Right ventricle myocardium superior (tissue), 1 donor: ENCODE measurements at regions not wholly inside any gene's neighbourhood (a gene's known extent, or its start where the extent isn't known, plus 50 kb on each side); places are given as distances from the start of the nearest gene placed in this dataset.

ENCODE experiments used
- ATAC-seq: fragments of 200-7000 bp; cut with Tn5 transposase; one replicate; pipeline ENCODE4 v1.9.1; 2020; ENCODE audit warnings: mild to moderate bottlenecking; ENCODE audit not compliant: poor library complexity
- DNase-seq: peaks from one replicate; pipeline ENCODE4 v3.0.0-alpha.2; 2020
- intact Hi-C: fragments of 100-400 bp; cut with DNase I; formaldehyde crosslinking; loops from one replicate; pipeline ENCODE4 v1.11.2; 2022
- donor health status: DM: no; HTN: yes; CAD: no; lungs with severe emphysema.

DNA sequence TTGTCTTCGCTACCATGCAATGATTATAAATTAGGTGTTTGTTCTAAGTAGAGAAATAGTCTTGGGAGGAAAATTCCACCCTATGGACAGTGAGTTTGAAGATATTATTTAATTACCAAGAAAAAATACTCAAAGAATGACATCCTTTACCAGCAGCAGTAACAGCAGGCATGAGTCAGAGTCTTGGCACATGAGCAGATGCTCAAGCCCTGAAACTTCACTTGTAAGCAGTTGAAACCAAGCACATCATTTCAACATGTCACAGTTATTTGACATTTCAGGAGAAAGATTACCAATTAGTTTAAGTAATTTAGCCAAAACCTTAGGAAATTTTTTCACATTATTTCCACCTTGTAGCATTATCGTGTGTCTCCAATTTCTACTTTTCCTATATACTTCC is 99.2 kb downstream of the C12orf50 start:
- DNase-seq (no peak), ATAC-seq (no peak)
- intact Hi-C loops: no loop called here

DNA sequence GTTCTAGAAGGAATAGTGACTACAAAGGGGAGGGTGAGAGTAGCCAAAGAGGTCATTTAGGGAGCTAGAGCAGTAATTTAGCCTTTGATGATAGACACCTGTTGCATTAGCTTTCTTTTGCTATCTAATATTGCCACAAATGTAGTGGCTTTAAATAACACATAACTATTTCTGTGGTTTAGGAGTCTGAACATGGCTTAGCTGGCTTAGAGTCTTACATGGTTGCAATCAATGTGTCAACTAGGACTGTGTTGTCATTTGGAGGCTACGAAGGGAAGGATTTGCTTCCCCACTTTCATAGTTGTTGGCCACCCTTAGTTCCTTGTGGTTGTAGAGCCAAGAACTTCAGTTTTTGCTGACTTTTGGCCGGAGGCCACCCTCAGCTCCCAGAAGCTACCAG is 99.9 kb downstream of the C12orf50 start:
- ATAC-seq (no peak), DNase-seq (no peak)
- intact Hi-C loops: no loop called here

DNA sequence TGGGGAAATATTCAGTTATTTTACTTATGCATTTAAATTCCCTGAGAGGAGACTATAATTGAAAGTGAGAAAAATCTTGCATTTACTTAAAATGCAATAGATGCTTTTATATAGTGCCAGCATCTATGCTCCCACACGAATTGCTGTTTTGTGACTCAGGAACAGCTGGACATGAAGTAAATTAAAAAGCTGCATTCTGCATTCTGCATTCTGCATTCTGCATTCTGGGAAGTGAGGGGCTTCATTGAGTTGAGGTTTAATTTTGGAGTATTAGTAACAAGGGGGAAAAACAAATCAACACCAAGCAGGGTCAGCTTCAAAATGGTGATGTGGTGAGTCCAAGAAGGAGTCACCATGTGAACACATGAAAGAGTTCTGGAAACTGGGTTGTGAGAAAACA is 101.2 kb downstream of the C12orf50 start:
- ATAC-seq: no peak
- DNase-seq: no peak
- intact Hi-C loops: no loop called here

DNA sequence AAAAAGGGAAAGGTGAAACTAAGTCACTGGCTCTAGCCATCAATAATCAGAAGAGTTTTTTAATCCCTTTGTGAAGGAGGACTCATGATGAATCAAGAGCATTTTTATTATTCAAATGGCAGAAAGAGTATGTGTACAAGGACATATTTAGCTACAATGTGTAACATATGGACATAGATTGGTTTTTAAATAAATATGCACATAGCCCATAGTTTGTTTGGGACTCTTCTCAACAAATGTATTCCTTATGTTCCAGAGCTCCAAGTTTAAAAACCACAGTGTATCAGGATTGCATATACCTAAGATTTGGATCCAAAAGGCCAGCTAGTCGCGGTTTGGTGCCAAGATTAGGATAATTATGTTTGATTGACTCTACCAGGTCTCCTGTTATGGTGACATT is 104.2 kb downstream of the C12orf50 start:
- intact Hi-C loops: no loop called here
- ATAC-seq: no peak
- DNase-seq: no peak

DNA sequence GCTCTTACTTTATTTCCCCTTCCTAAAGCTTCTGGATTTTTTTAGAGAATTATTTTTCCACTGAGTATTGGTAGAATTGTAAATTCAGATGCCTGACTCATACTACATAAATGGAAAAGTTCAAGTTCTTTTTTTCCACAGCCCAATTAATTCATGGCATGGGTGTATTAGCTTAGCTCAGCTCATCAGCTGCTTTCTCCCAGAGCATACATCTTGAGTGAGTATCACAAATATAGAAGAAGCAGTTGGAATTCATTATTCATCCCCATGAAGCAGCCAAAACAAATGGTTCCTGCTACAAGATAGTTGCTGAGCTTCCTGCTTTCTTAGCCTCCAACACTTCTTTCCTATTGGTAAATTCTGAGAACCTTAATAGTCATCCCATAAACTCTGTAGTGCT is 105.1 kb downstream of the C12orf50 start:
- no peak for ATAC-seq
- intact Hi-C loops: no loop called here
- no peak for DNase-seq

DNA sequence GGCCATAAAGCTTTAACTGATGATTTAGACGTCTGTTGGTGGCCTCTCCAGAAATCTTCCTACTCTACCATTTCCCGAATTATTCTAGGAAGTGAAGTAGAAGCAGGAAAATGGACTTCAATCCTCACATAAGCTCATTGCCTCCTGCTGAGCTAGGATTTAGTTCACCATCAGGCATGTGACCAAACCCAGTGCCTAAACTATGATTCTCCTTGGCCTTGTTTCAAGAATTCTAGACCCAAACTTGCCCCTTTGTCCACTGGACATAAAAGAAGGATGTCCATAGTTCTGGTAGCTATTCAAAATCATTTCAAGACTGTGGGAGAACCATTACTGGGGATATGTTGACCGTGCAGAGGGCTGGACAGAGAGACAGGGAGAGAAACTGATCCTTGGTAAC is 105.8 kb downstream of the C12orf50 start:
- intact Hi-C loops: no loop called here
- no peak for DNase-seq
- no peak for ATAC-seq

DNA sequence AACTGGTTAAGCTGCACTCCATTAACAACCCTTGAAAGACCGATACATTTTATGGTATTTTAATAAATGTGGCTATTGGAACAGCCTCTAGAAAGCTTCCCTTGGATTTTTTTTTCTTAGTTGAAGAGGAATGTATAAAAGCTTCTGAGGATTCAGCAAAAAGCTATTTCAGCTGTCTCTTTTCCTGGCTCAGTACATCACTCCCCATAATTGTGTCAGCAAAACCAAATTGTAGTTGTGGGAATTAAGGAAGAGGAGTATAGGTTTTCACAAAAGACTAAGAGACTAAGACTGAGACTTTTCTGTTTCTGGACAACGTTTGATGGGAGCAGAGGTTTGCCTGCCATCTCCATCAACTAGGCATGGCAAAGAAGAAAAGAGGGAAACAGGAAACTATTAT is 106.5 kb downstream of the C12orf50 start:
- no peak for ATAC-seq
- DNase-seq: no peak
- intact Hi-C loops: no loop called here

DNA sequence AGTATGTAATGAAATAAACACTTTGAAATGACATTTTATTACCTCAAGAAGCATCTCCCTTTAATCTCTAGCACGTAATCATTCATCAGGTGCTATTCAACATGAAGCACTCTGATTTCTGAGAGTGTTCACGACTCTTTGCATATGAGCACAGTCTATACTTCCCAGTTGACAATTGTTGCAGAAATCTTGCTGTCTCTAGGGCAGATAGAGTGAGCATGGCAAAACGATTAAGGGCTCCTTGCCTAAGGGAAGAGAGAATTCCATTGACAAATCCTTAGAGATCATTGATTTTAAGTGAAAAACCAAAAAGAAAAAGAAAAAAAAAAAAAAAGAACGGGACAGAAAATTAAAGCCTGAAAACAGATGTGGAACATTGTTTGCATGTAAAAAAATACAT is 107.6 kb downstream of the C12orf50 start:
- intact Hi-C loops: no loop called here
- DNase-seq (no peak), ATAC-seq (no peak)

DNA sequence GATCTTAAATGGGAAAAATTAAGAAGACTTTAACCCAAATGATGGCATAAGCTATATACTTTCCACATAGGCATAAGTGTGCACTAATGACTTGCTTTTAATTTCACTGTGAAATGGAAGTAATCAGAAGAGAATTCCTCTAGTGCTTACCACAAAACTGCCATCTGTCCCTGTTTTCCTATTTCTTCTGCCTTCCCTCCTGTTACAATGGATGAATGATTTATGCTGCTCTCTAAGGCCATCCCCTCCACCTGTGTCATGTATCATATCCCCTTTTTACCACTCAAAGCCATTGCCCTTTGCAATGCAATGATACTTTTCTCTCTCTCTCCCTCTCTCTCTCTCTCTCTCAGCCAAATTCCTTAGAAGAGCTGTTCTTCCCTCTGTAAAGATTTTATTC is 109.1 kb downstream of the C12orf50 start:
- no peak for ATAC-seq
- no peak for DNase-seq
- intact Hi-C loops: no loop called here

DNA sequence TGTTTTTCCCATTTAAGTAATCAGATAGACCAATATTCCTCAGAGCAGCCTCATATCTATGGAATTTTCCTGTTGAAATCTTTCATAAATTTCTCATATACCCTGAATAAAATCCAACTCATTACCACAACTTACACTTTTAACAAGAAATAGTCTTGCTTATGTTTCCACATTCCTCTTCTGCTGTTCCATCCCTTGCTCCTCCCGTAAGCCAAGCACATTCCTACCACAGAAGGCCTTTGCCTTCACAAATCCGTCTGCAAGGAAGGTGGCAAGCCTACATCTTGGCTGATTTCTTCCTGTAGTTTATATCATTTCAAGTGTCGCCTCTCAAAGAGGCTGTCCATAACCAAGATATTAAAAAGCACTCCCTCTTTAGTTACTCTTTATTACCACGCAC is 127.7 kb downstream of the C12orf50 start:
- no peak for ATAC-seq
- DNase-seq: no peak
- intact Hi-C loops: no loop called here

DNA sequence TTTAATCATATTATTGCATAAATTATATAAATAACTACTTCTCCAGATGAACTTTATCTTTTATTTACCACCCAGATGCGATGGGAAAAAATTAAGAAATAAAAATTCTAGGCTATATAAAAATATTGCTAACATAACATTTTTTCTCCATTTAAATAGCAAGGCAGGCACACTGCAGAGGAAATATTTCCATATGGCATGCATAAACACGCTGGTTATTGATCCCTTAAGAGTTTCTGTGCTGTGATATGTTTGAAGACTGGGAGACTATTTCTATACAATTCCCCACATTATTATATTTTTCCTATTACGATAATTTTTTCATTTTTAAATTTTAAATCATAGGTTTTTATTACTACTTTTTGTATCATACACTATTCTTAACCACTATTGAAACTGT is 131.5 kb downstream of the C12orf50 start:
- no peak for ATAC-seq
- intact Hi-C loops: no loop called here
- DNase-seq: no peak

DNA sequence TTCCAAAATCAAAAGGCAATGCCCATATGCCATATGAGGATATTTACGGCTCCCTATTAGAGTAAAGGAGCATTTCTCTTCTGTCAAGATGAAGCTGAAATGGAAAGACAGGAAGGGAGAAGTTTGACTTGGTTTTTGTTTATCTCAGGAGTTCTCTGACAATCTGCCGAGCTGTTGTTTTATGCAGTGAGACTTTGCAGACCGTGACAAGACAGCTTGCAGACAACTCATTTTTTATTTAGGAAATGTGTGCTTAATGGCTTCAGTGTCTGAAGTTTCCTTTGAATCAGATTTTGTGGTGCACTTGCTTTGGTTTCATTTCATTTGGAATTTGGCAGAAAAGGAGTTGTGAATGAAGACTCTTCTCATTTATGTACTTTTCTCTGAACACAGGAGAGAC is 145.4 kb downstream of the C12orf50 start:
- ATAC-seq: no peak
- intact Hi-C loops: no loop called here
- DNase-seq: no peak

DNA sequence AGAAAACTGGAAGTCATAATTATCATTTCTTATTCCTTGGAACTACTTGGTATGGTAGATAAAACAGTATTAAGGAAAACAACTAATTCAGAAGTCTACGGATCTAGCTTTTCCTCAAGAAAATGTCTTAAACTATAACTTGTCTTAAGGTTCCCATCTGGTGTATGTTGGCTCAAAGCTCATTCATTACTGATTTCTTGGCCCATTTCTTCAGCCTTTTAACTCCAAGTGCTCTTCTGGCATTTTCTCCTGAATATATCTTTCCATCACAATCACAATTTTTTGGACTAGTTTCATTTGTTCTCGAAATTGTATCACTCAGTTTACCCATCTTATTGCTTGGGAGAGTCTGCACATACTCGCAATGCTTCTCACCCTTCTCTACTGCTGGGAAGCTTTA is 150.1 kb downstream of the C12orf50 start:
- DNase-seq: no peak
- intact Hi-C loops: no loop called here
- no peak for ATAC-seq

DNA sequence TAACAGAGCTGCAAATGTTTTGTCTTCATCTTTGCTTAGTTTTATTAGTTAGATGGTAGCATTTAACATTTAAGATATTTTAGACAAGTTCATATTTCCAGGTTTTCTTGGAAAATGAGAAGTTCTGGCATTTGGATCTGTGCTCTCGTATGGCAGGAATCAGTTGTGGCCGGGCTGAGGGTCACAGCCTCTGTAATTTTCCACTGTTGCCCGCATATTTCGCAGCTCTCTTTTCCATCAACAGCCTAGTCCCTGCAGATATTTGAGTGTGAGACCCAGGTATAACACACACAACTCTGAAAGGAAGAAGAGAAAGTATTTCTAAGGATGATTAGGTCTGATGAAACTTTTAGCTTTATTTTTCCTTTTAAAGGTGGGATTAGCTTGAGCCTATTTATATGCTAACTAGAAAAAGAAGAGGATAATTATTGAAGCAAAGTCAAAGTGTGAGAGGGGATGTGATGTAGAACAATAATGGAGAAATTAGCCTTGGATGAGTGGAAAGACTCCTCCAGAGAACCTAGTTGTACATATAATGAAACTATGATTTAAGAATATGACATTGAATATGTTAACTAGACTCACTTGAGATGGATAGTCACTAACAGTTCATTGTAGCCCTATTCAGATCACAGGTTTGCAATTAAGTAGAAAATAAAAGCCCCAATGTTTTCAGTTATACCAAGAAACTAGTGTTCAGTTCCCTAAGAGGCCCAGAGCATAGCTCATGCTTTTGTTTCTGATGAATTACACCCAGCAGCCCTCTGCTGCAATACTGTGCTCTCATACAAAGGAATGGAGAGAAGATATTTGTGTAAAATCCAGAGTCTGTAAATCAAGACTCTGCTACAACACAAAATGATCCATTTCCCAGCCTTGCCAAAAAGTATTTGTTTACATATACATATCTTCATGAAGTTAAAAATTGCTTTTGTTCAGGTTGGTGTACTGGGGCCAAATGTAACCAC is 158.4 kb downstream of the C12orf50 start:
- no peak for DNase-seq
- ATAC-seq: no peak
- intact Hi-C loops: no loop called here

DNA sequence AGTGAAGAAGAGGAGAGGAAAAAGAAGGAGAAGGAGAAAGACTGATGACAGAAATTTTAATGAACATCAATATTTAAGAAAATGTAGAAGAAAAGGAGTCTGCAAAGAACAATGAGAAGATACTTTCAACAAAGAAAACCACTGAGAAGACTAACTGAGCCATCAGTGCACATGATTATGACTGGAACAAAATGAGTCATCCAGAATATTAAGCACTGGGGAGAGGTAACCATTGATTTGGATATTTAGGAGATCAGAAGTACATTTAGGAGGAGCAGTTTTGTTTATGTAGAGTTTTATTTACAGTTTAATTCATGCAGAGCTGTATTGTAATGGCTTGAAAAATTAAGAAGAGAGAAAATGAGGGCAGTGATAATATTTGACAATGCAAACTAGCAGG is 159.1 kb downstream of the C12orf50 start:
- DNase-seq (no peak), ATAC-seq (no peak)
- intact Hi-C loops: no loop called here

DNA sequence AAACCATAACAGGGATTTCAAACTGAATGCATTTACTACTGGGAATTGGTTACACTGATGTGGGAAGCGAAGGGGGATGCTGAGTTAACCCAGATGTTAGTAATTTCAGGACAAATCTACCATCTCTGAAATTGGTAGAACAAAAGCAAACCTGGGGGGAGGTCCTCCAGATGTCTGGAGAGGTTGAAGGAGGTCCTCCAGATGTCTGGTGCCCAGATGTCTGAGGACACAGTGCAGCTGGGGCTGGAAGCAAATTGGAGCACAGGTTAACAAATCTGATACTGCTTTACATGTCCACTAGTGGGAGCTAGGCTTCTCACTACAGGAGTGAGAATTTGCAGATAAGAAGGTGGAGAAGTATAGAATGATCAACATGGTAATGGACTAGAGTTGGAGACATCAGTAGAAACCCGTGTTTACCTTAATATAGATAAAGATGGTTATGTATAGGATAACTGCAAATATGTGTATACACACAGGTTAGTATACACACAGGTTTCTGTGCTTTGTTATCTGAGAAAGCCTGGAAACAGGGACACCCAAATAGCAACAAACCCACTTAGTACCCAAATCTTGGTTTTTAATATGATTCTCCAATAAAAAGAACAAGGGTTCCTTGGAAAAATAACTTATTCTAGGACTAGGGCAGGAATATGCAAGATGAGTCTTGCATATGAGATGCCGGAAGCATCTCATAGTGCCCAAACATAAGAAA is 162.5 kb downstream of the C12orf50 start:
- no peak for DNase-seq
- intact Hi-C loops: no loop called here
- no peak for ATAC-seq

DNA sequence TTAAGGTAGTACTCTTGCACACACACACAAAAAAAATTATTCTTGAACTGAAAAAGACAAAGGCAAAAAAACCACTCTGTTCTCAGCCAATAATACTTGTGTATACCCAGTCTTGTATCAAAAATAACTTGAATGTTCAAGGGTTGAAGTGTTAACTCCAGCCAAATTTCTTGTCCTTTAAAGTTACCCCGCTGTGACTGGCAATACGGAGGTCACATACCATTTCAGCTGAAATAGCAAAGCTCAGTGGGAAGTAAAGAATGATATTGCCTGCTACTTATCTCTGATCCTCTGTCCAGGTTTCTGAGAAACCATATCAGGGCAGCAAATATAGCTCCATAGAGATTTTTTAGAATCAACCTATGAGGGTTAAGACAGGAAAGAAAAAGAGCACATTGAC is 167.4 kb downstream of the C12orf50 start:
- ATAC-seq (peak; percentile 49), DNase-seq (no peak)
- intact Hi-C loops: no loop called here

DNA sequence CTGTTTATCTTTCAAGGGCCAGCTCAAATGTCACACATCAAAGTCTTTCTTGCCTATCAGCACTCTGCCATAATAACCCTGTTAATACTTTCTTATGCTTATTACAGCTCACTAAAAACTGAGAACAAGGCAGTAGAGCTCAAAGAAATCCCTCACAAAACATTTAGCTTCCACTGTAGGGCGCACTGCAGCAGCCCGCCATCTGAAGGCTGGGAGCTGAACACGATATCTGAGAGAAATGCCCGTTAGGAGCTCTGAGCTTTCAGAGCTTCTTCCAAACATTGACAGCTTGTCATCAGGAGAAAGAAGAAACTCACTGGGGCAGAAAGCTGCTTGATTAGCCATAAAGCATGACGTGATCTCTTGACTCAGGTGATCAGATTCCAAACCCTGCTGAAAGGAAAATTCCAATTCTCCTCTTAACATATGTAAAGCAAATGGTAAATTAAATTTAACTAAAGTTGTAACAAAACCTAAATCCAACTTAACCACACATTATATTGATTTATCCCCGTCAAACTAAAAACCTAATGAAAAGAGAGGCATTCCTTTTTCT is 175.7 kb downstream of the C12orf50 start:
- DNase-seq: no peak
- intact Hi-C loops: no loop called here
- ATAC-seq: no peak

DNA sequence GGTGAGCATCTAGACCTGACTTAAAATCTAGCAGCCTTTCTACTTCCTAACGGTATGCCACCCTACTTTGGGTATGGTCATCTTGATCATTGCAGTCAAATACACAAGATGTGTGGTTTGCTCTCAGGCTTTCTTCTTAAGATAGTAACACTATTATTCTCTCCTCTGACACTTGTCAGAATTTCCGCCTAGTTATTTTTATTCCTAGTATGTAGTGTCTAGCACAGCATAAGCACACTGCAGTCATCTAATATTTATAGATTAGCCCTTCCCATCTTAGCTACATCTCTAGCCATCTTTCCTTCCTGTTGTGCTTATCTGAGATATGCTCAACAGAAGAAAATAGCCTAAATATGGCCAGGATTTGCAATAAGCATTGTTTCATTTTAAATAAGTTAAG is 180.1 kb downstream of the C12orf50 start:
- intact Hi-C loops: no loop called here
- DNase-seq (no peak), ATAC-seq (no peak)

DNA sequence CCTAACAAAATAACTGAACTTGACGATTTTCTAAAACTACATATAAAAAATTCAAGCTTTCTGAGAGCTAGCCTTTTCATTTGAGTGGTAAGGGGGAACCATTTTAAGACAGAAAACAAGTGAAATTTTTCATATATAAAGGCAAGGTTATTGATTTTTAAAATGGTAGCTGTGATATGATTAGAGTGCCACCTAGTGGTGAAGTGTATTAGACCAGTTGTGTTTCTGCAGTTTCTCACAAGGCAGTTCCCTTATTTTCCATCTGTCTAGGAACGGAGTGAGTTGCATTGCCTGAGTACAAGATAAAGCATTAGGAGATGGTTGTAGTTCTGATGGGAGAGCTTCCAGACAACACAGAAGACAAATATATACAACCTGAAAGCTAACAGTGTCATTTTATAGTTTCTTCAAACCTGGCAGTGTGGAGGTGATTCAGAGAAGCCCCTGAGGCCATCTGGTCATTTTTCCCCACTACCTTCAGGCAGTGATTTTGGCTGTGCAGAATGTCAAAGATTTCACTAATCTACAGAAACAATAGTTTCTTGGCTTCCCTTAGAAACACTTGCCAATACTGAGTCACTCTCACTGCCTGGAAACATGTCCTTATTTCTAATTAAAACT is 180.8 kb downstream of the C12orf50 start:
- no peak for DNase-seq
- no peak for ATAC-seq
- intact Hi-C loops: no loop called here
